ENCODE measurements at regions not wholly inside any gene's neighbourhood (a gene's known extent, or its start where the extent isn't known, plus 50 kb on each side); places are given as distances from the start of the nearest gene placed in this dataset.
"Not testable (repeated sequence)": the region's sequence is repeated elsewhere in the genome, so short reads cannot be mapped to it uniquely, and the experiment has no call there.

- DNase-seq (no peak), ATAC-seq (no peak)
- Mint-ChIP-seq H3K36me3 (ENCODE audit: low read depth) (no peaks in the 10 kb centered on the region), H3K9me3 (ENCODE audit: insufficient read depth) (no peaks in the 10 kb centered on the region), H3K27ac (no peak overlapping the region), H3K27me3 (ENCODE audit: low read depth) (no peaks in the 10 kb centered on the region), H3K4me3 (no peak overlapping the region), H3K4me1 (ENCODE audit: low read depth) (no peaks in the 10 kb centered on the region)
- POLR2A ChIA-PET = no interaction called here
- CTCF ChIA-PET = no interaction called here
These were observed 320.9 kb upstream of the TCF4 start for GRCh38 chr18:55908901-55909366.

GRCh38 chr18:55907453-55908175 lies 319.6 kb upstream of the TCF4 start:
- Mint-ChIP-seq H3K27me3 (ENCODE audit: low read depth) (no peaks in the 10 kb centered on the region), H3K27ac (no peak overlapping the region), H3K4me3 (no peak overlapping the region), H3K36me3 (ENCODE audit: low read depth) (no peaks in the 10 kb centered on the region), H3K9me3 (ENCODE audit: insufficient read depth) (no peaks in the 10 kb centered on the region), H3K4me1 (ENCODE audit: low read depth) (no peaks in the 10 kb centered on the region)
- ATAC-seq (no peak), DNase-seq (no peak)
- ChIA-PET CTCF (no interaction called here), POLR2A (no interaction called here)

GRCh38 chr18:55906536-55906935 lies 318.5 kb upstream of the TCF4 start:
- Mint-ChIP-seq H3K4me3 (no peak overlapping the region), H3K4me1 (ENCODE audit: low read depth) (no peaks in the 10 kb centered on the region), H3K27ac (no peak overlapping the region), H3K9me3 (ENCODE audit: insufficient read depth) (no peaks in the 10 kb centered on the region), H3K36me3 (ENCODE audit: low read depth) (no peaks in the 10 kb centered on the region), H3K27me3 (ENCODE audit: low read depth) (no peaks in the 10 kb centered on the region)
- ATAC-seq = no peak
- ChIA-PET POLR2A (no interaction called here), CTCF (no interaction called here)
- DNase-seq = no peak

GRCh38 chr18:55903911-55904310 lies 315.9 kb upstream of the TCF4 start:
- Mint-ChIP-seq H3K4me3 (no peak overlapping the region), H3K36me3 (ENCODE audit: low read depth) (no peaks in the 10 kb centered on the region), H3K9me3 (ENCODE audit: insufficient read depth) (no peaks in the 10 kb centered on the region), H3K4me1 (ENCODE audit: low read depth) (no peaks in the 10 kb centered on the region), H3K27me3 (ENCODE audit: low read depth) (no peaks in the 10 kb centered on the region), H3K27ac (no peak overlapping the region)
- ChIA-PET CTCF (no interaction called here), POLR2A (no interaction called here)
- DNase-seq (no peak), ATAC-seq (no peak)

- Mint-ChIP-seq H3K4me3 (no peak overlapping the region), H3K36me3 (ENCODE audit: low read depth) (no peaks in the 10 kb centered on the region), H3K27ac (no peak overlapping the region), H3K9me3 (ENCODE audit: insufficient read depth) (no peaks in the 10 kb centered on the region), H3K4me1 (ENCODE audit: low read depth) (no peaks in the 10 kb centered on the region), H3K27me3 (ENCODE audit: low read depth) (no peaks in the 10 kb centered on the region)
- DNase-seq (no peak), ATAC-seq (no peak)
- ChIA-PET POLR2A (no interaction called here), CTCF (no interaction called here)
These were observed 312.4 kb upstream of the TCF4 start for GRCh38 chr18:55900380-55900779.

- DNase-seq (no peak), ATAC-seq (no peak)
- Mint-ChIP-seq H3K27ac (no peak overlapping the region), H3K4me1 (ENCODE audit: low read depth) (no peaks in the 10 kb centered on the region), H3K4me3 (no peak overlapping the region), H3K36me3 (ENCODE audit: low read depth) (no peaks in the 10 kb centered on the region), H3K27me3 (ENCODE audit: low read depth) (no peaks in the 10 kb centered on the region), H3K9me3 (ENCODE audit: insufficient read depth) (no peaks in the 10 kb centered on the region)
- POLR2A ChIA-PET = no interaction called here
- CTCF ChIA-PET = no interaction called here
These were observed 309.2 kb upstream of the TCF4 start for GRCh38 chr18:55897091-55897689.

- H3K4me3 Mint-ChIP-seq = no peak overlapping the region
- no peak for DNase-seq
- POLR2A ChIA-PET = no interaction called here
- H3K9me3 Mint-ChIP-seq (ENCODE audit: insufficient read depth) = no peaks in the 10 kb centered on the region
- CTCF ChIA-PET = no interaction called here
- no peaks in the 10 kb centered on the region for H3K4me1 Mint-ChIP-seq (ENCODE audit: low read depth)
- H3K36me3 Mint-ChIP-seq (ENCODE audit: low read depth) = no peaks in the 10 kb centered on the region
- ATAC-seq = no peak
- no peaks in the 10 kb centered on the region for H3K27me3 Mint-ChIP-seq (ENCODE audit: low read depth)
- H3K27ac Mint-ChIP-seq = no peak overlapping the region
These were observed 306.0 kb upstream of the TCF4 start for GRCh38 chr18:55893948-55894347.

GRCh38 chr18:55892862-55893813 lies 305.1 kb upstream of the TCF4 start:
- not testable (repeated sequence) for ATAC-seq; H3K36me3 Mint-ChIP-seq (ENCODE audit: low read depth); H3K9me3 Mint-ChIP-seq (ENCODE audit: insufficient read depth)

GRCh38 chr18:55886886-55887285 lies 298.9 kb upstream of the TCF4 start:
- no peak for ATAC-seq
- Mint-ChIP-seq H3K36me3 (ENCODE audit: low read depth) (no peaks in the 10 kb centered on the region), H3K27ac (no peak overlapping the region), H3K9me3 (ENCODE audit: insufficient read depth) (no peaks in the 10 kb centered on the region), H3K4me3 (no peak overlapping the region), H3K4me1 (ENCODE audit: low read depth) (no peaks in the 10 kb centered on the region), H3K27me3 (ENCODE audit: low read depth) (no peaks in the 10 kb centered on the region)
- DNase-seq = no peak
- CTCF ChIA-PET = no interaction called here
- POLR2A ChIA-PET = no interaction called here

More at GRCh38 chr18:55892862-55893813, 305.1 kb upstream of the TCF4 start:
- H3K27me3 Mint-ChIP-seq (ENCODE audit: low read depth); CTCF ChIA-PET; H3K4me3 Mint-ChIP-seq; DNase-seq; POLR2A ChIA-PET; H3K4me1 Mint-ChIP-seq (ENCODE audit: low read depth); H3K27ac Mint-ChIP-seq: not testable (repeated sequence)

GRCh38 chr18:55884498-55884897 lies 296.5 kb upstream of the TCF4 start:
- no peak for DNase-seq
- CTCF ChIA-PET = no interaction called here
- Mint-ChIP-seq H3K4me3 (no peak overlapping the region), H3K27me3 (ENCODE audit: low read depth) (no peaks in the 10 kb centered on the region), H3K4me1 (ENCODE audit: low read depth) (no peaks in the 10 kb centered on the region), H3K9me3 (ENCODE audit: insufficient read depth) (no peaks in the 10 kb centered on the region), H3K36me3 (ENCODE audit: low read depth) (no peaks in the 10 kb centered on the region), H3K27ac (no peak overlapping the region)
- ATAC-seq = no peak
- POLR2A ChIA-PET = no interaction called here

GRCh38 chr18:55880617-55881016 lies 292.6 kb upstream of the TCF4 start:
- Mint-ChIP-seq H3K4me3 (no peak overlapping the region), H3K36me3 (ENCODE audit: low read depth) (no peaks in the 10 kb centered on the region), H3K4me1 (ENCODE audit: low read depth) (no peaks in the 10 kb centered on the region), H3K9me3 (ENCODE audit: insufficient read depth) (no peaks in the 10 kb centered on the region), H3K27me3 (ENCODE audit: low read depth) (no peaks in the 10 kb centered on the region), H3K27ac (no peak overlapping the region)
- ATAC-seq = no peak
- CTCF ChIA-PET = no interaction called here
- no peak for DNase-seq
- POLR2A ChIA-PET = no interaction called here

- Mint-ChIP-seq H3K27me3 (ENCODE audit: low read depth) (no peaks in the 10 kb centered on the region), H3K9me3 (ENCODE audit: insufficient read depth) (no peaks in the 10 kb centered on the region)
These were observed 291.3 kb upstream of the TCF4 start for GRCh38 chr18:55879331-55879730.

More at GRCh38 chr18:55879331-55879730, 291.3 kb upstream of the TCF4 start:
- H3K27ac Mint-ChIP-seq = no peak overlapping the region
- ChIA-PET CTCF (no interaction called here), POLR2A (no interaction called here)
- H3K4me1 Mint-ChIP-seq (ENCODE audit: low read depth) = no peaks in the 10 kb centered on the region
- DNase-seq (no peak), ATAC-seq (no peak)
- no peak overlapping the region for H3K4me3 Mint-ChIP-seq
- H3K36me3 Mint-ChIP-seq (ENCODE audit: low read depth) = no peaks in the 10 kb centered on the region

Data from activated CD8-positive, alpha-beta T cell treated with anti-CD3 and anti-CD28 coated beads, Interleukin-2, amount 10 ng/mL, durations not matched to agents 7 days and 5 days (primary cell).